Ascending aorta (tissue), 2 donors: ENCODE measurements at regions not wholly inside any gene's neighbourhood (a gene's known extent, or its start where the extent isn't known, plus 50 kb on each side); places are given as distances from the start of the nearest gene placed in this dataset.

Source experiments
- DNase-seq, 2 donors: peaks; one replicate each; pipeline ENCODE4 v3.0.0-alpha.2; 2019; ENCODE audit warnings: low spot score in 2 of 2
- H3K27ac ChIP-seq, 2 donors: fragments of 200-600 bp; sonication (generic); one replicate each; pipeline ENCODE4 v1.5.1; 2016 to 2017; ENCODE audit warnings: mild to moderate bottlenecking in 1 of 2
- H3K27me3 ChIP-seq: fragments of 200-600 bp; sonication (generic); one replicate; pipeline ENCODE4 v1.5.1; 2017
- H3K36me3 ChIP-seq, 2 donors: fragments of 200-600 bp; sonication (generic); one replicate each; pipeline ENCODE4 v1.5.1; 2016
- H3K4me1 ChIP-seq, 2 donors: fragments of 200-600 bp; sonication (generic); one replicate each; pipeline ENCODE4 v1.5.1; 2016 to 2017; ENCODE audit warnings: mild to moderate bottlenecking in 1 of 2
- H3K4me3 ChIP-seq, 2 donors: fragments of 200-600 bp; sonication (generic); one replicate each; pipeline ENCODE4 v1.5.1; 2016 to 2017; ENCODE audit warnings: mild to moderate bottlenecking in 1 of 2
- H3K9me3 ChIP-seq, 2 donors: fragments of 200-600 bp; sonication (generic); one replicate each; pipeline ENCODE4 v1.5.1; 2016
- intact Hi-C: fragments of 100-400 bp; cut with DNase I; formaldehyde crosslinking; loops from one replicate; pipeline ENCODE4 v1.15.1; 2023
- TF ChIP-seq, protein P1 (sequence below), 3 experiments: fragments of 200-600 bp in 2 of 3; fragments of 450-650 bp in 1 of 3; sonication (generic) in 2 of 3; IDR thresholded peaks; one replicate each; pipeline ENCODE4 v1.5.1; 2016 to 2019; ENCODE audit warnings: antibody characterized with exemption in 3 of 3, mild to moderate bottlenecking in 1 of 3, moderate library complexity in 1 of 3

DNA sequence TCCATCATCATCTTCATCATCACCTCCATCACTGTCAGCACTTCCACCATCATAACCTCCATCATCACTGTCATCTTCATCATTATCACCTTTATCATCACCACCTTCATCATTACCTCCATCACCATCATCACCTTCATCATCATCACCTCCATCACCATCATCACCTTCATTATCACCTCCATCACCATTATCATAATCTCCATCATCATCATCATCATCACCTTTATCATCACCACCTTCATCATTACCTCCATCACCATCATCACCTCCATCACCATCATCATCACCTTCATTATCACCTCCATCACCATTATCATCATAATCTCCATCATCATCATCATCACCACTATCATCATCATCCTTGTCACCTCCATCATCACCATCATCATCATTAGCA is 309.7 kb downstream of the HAPSTR1 start:
- H3K4me3 ChIP-seq = no peak overlapping the region
- no peak overlapping the region for H3K27ac ChIP-seq
- intact Hi-C loops = no loop called here
- H3K27me3 ChIP-seq = no peaks in the 10 kb centered on the region
- no peaks in the 10 kb centered on the region for H3K9me3 ChIP-seq
- no peaks in the 10 kb centered on the region for H3K4me1 ChIP-seq
- TF ChIP-seq, protein P1, sequence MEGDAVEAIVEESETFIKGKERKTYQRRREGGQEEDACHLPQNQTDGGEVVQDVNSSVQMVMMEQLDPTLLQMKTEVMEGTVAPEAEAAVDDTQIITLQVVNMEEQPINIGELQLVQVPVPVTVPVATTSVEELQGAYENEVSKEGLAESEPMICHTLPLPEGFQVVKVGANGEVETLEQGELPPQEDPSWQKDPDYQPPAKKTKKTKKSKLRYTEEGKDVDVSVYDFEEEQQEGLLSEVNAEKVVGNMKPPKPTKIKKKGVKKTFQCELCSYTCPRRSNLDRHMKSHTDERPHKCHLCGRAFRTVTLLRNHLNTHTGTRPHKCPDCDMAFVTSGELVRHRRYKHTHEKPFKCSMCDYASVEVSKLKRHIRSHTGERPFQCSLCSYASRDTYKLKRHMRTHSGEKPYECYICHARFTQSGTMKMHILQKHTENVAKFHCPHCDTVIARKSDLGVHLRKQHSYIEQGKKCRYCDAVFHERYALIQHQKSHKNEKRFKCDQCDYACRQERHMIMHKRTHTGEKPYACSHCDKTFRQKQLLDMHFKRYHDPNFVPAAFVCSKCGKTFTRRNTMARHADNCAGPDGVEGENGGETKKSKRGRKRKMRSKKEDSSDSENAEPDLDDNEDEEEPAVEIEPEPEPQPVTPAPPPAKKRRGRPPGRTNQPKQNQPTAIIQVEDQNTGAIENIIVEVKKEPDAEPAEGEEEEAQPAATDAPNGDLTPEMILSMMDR (IDR thresholded peaks at IDR 0.05) = no peak
- DNase-seq = no peak
- no peaks in the 10 kb centered on the region for H3K36me3 ChIP-seq

DNA sequence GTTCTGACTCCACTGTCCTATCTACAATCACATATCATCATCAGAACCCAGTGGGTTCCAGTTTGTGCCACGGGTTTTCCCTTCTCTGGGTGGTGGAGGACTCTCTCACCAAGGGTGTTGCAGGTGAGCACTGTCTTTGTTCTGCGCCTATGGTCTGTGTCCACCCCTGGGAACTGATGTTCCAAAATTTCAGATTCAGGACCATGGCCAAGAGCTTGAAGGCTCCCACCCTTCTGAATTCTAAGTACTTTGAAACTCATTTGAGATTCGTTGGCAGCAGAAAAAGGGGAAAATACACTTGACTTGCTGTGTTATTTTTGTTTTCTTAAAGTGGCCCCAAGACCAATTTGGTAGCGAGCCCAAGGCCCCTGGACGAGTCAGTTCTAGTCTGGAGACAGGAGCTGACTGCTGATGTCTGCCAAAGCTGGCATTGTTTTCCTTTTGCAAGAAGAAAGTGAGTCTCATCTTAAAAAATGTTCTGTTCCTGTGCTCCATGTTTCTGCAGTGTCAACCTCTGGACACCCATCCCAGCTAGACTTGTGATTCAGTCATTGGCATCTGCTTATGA is 310.9 kb downstream of the HAPSTR1 start:
- TF ChIP-seq, protein P1 (IDR thresholded peaks at IDR 0.05) = no peak
- Histone ChIP-seq H3K9me3 (no peaks in the 10 kb centered on the region), H3K27ac (no peak overlapping the region), H3K4me1 (no peaks in the 10 kb centered on the region), H3K4me3 (no peak overlapping the region), H3K27me3 (no peaks in the 10 kb centered on the region), H3K36me3 (no peaks in the 10 kb centered on the region)
- no peak for DNase-seq
- intact Hi-C loops = no loop called here

DNA sequence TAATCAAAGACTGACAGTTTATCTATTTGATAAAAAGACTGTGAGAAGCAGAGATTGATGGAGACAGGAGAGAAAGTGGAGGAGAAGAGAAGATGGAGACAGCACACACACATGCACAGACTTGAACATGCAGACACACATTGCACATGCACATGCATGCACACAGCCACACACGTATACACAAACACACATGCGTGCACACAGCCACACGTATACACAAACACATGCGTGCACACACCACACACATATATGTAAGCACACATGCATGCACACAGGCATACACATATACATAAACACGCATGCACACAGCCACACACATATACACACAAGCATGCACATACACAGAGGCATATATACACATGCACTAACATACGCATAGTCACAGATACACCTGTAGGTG is 313.4 kb downstream of the HAPSTR1 start:
- no peaks in the 10 kb centered on the region for H3K36me3 ChIP-seq
- intact Hi-C loops = no loop called here
- no peak overlapping the region for H3K4me3 ChIP-seq
- DNase-seq = no peak
- H3K27me3 ChIP-seq = no peaks in the 10 kb centered on the region
- TF ChIP-seq, protein P1 (IDR thresholded peaks at IDR 0.05) = no peak
- no peaks in the 10 kb centered on the region for H3K9me3 ChIP-seq
- H3K4me1 ChIP-seq = no peaks in the 10 kb centered on the region
- H3K27ac ChIP-seq = no peak overlapping the region

DNA sequence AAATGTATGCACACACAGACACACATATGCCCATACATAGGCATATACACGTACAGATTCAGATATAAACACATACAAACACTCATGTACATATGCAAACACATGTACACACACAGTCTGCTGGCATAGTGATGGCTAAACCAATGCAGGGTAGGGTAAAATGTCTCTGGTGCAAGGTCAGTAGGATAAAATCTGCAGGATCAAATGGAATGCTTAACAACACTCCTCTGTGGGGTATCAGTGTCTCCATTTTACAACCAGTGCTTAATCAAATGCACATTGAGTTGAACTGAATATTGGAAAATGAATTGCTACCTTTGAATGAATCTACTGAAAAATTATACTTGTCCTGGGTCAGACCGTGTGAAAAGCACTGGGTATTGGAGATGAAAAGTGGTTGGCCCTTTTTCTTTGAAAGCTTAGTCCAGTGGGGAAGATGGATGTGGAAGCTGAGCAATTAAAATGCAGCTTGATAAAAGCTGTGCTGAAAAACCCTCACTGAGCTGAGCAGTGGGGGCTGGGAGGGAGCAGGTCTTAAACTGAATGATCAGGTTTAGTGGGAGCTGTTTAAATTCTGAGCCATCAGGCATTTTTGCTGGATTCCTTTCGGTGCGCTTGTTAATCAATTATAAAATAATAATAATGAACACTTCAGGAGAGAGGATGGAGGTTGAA is 314.7 kb downstream of the HAPSTR1 start:
- no peaks in the 10 kb centered on the region for H3K36me3 ChIP-seq

DNA sequence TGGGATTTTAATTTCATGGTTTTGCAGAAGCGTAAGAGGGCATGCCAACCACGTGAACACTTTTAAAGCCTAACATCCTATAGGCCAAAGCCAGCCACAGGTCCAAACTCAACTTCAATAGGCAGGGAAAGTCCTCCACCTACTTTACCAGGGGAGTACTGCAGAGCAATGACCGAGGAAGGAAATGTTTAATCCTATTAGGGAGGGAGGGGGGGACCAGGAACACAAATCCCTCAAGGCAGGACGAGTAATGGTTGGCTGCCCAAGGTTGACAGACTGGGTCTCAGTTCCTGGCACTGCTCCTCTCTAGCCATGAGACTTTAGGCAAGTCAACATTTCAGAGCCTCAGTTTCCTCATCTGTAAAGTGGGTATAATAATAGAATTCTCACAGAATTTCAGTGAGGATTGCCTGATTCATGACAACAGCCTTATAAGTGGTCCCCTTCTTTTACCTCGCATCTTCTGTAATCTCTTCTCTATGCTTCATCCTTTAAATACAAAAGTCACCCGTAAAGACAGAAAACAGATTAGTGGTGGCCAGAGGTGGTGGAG is 315.8 kb downstream of the HAPSTR1 start:
- TF ChIP-seq, protein P1 (IDR thresholded peaks at IDR 0.05) = no peak

More for the DNA sequence above, 314.7 kb downstream of the HAPSTR1 start:
- Histone ChIP-seq H3K4me3 (no peak overlapping the region), H3K27ac (no peak overlapping the region), H3K27me3 (no peaks in the 10 kb centered on the region), H3K9me3 (no peaks in the 10 kb centered on the region), H3K4me1 (no peaks in the 10 kb centered on the region)
- intact Hi-C loops = no loop called here
- TF ChIP-seq, protein P1 (IDR thresholded peaks at IDR 0.05) = no peak
- no peak for DNase-seq

More for the DNA sequence above, 315.8 kb downstream of the HAPSTR1 start:
- Histone ChIP-seq H3K27ac (no peak overlapping the region), H3K36me3 (no peaks in the 10 kb centered on the region), H3K4me1 (no peaks in the 10 kb centered on the region), H3K27me3 (no peaks in the 10 kb centered on the region), H3K9me3 (no peaks in the 10 kb centered on the region), H3K4me3 (no peak overlapping the region)
- intact Hi-C loops = no loop called here
- no peak for DNase-seq
